ENCODE measurements at regions not wholly inside any gene's neighbourhood (a gene's known extent, or its start where the extent isn't known, plus 50 kb on each side); places are given as distances from the start of the nearest gene placed in this dataset.

GRCh38 chr5:60447488-60447920, 252.5 kb downstream of the DEPDC1B start (continued):
- TF ChIP-seq GLMP (CRISPR knock-in tag; IDR thresholded peaks at IDR 0.05; ENCODE audit: borderline replicate concordance): no peak
- TF ChIP-seq MED8 (CRISPR knock-in tag; IDR thresholded peaks at IDR 0.05; ENCODE audit: insufficient replicate concordance): peak; percentile 94
- no peak for TF ChIP-seq KDM5A (IDR thresholded peaks at IDR 0.05; ENCODE audit: borderline replicate concordance, low read length)
- TF ChIP-seq CERS6 (CRISPR knock-in tag; IDR thresholded peaks at IDR 0.05): no peak
- peak; percentile 89; the same call in 1 of the 2 replicates for TF ChIP-seq RNF219 (CRISPR knock-in tag; IDR thresholded peaks at IDR 0.05)
- peak; percentile 80 for TF ChIP-seq ZNF614 (CRISPR knock-in tag; IDR thresholded peaks at IDR 0.05; ENCODE audit: borderline replicate concordance)
- no peak for TF ChIP-seq NRL (CRISPR knock-in tag; IDR thresholded peaks at IDR 0.05; ENCODE audit: borderline replicate concordance)
- peak; percentile 81 for TF ChIP-seq TFE3 (CRISPR knock-in tag; IDR thresholded peaks at IDR 0.05)
- no peak for TF ChIP-seq TRIM22 (IDR thresholded peaks at IDR 0.05)
- no peak for TF ChIP-seq E2F5 (CRISPR knock-in tag; conservative IDR thresholded peaks at IDR 0.05)
- 0 out of 2 replicates have a peak, but pooled peaks have one; percentile 42 for TF ChIP-seq KLF11 (CRISPR knock-in tag; IDR thresholded peaks at IDR 0.05)
- peak; percentile 92 for TF ChIP-seq POGZ (CRISPR knock-in tag; IDR thresholded peaks at IDR 0.05)
- TF ChIP-seq ZNF430 (CRISPR knock-in tag; IDR thresholded peaks at IDR 0.05): no peak
- TF ChIP-seq EP300 (IDR thresholded peaks at IDR 0.05; ENCODE audit: low read depth in 2 of 2, low read length in 2 of 2): peak in 1 of 2 experiments; percentile 99; a peak in 2 of 4 replicates
- TF ChIP-seq EP300 (CRISPR knock-in tag; IDR thresholded peaks at IDR 0.05; ENCODE audit: borderline replicate concordance): peak; percentile 98
- TF ChIP-seq GABPA (IDR thresholded peaks at IDR 0.05; ENCODE audit: low read depth, low read length): no peak
- peak; percentile 63; the same call in 1 of the 2 replicates for TF ChIP-seq GABPA (CRISPR knock-in tag; IDR thresholded peaks at IDR 0.05; ENCODE audit: low read depth)
- no peak; the same call in 1 of the 2 replicates for TF ChIP-seq CTCF (CRISPR knock-in tag; IDR thresholded peaks at IDR 0.05)
- TF ChIP-seq ZNF784 (CRISPR knock-in tag; IDR thresholded peaks at IDR 0.05; ENCODE audit: borderline replicate concordance): no peak
